ENCODE measurements at regions not wholly inside any gene's neighbourhood (a gene's known extent, or its start where the extent isn't known, plus 50 kb on each side); places are given as distances from the start of the nearest gene placed in this dataset.

GRCh38 chr5:57696825-57697570 is 214.4 kb upstream of the ACTBL2 start:
- no peaks in the 10 kb centered on the region for H3K27me3 ChIP-seq (replicated peaks in 1 of 7)
- 60 to 86% (median 73%) methylated on average over 4 of the region's 4 CpGs for whole genome bisulfite sequencing, 5 donors
- TF ChIP-seq, protein P1, sequence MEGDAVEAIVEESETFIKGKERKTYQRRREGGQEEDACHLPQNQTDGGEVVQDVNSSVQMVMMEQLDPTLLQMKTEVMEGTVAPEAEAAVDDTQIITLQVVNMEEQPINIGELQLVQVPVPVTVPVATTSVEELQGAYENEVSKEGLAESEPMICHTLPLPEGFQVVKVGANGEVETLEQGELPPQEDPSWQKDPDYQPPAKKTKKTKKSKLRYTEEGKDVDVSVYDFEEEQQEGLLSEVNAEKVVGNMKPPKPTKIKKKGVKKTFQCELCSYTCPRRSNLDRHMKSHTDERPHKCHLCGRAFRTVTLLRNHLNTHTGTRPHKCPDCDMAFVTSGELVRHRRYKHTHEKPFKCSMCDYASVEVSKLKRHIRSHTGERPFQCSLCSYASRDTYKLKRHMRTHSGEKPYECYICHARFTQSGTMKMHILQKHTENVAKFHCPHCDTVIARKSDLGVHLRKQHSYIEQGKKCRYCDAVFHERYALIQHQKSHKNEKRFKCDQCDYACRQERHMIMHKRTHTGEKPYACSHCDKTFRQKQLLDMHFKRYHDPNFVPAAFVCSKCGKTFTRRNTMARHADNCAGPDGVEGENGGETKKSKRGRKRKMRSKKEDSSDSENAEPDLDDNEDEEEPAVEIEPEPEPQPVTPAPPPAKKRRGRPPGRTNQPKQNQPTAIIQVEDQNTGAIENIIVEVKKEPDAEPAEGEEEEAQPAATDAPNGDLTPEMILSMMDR (IDR thresholded peaks at IDR 0.05 in 8 of 11, conservative IDR thresholded peaks at IDR 0.05 in 3 of 11): no peak
- TF ChIP-seq POLR2A (IDR thresholded peaks at IDR 0.05): no peak
- TF ChIP-seq POLR2AphosphoS5 (IDR thresholded peaks at IDR 0.05): no peak

GRCh38 chr5:57696389-57696769 is 213.8 kb upstream of the ACTBL2 start:
- Histone ChIP-seq H3K4me1 (no peaks in the 10 kb centered on the region), H3K4me3 (no peak overlapping the region), H3K27ac (no peak overlapping the region), H3K36me3 (no peaks in the 10 kb centered on the region), H3K27me3 (replicated peaks in 1 of 7) (no peaks in the 10 kb centered on the region), H3K9me3 (no peaks in the 10 kb centered on the region)
- no peak for DNase-seq
- intact Hi-C loops (cut with DNase I; ENCODE audit: low total_unique reads): no loop called here
- 67 to 88% (median 74%) methylated on average over 1 of the region's 1 CpG for WGBS, 5 donors
- TF ChIP-seq POLR2AphosphoS5 (IDR thresholded peaks at IDR 0.05) (no peak), POLR2A (IDR thresholded peaks at IDR 0.05) (no peak)
- TF ChIP-seq, protein P1 (IDR thresholded peaks at IDR 0.05 in 8 of 11, conservative IDR thresholded peaks at IDR 0.05 in 3 of 11): no peak

More at GRCh38 chr5:57696825-57697570, 214.4 kb upstream of the ACTBL2 start:
- H3K9me3 ChIP-seq: no peaks in the 10 kb centered on the region
- H3K4me1 ChIP-seq: no peaks in the 10 kb centered on the region
- intact Hi-C loops (cut with DNase I; ENCODE audit: low total_unique reads): no loop called here
- H3K27ac ChIP-seq: peak overlapping the region in 1 of 8 donors; percentile 2
- H3K4me3 ChIP-seq: no peak overlapping the region
- DNase-seq: no peak
- H3K36me3 ChIP-seq: no peaks in the 10 kb centered on the region

- Histone ChIP-seq H3K27me3 (replicated peaks in 1 of 7) (no peaks in the 10 kb centered on the region), H3K36me3 (no peaks in the 10 kb centered on the region), H3K9me3 (no peaks in the 10 kb centered on the region), H3K4me3 (no peak overlapping the region), H3K4me1 (no peaks in the 10 kb centered on the region), H3K27ac (no peak overlapping the region)
- intact Hi-C loops (cut with DNase I; ENCODE audit: low total_unique reads): no loop called here
- DNase-seq: no peak
- TF ChIP-seq, protein P1 (IDR thresholded peaks at IDR 0.05 in 8 of 11, conservative IDR thresholded peaks at IDR 0.05 in 3 of 11): no peak
- TF ChIP-seq POLR2AphosphoS5 (IDR thresholded peaks at IDR 0.05): no peak
- TF ChIP-seq POLR2A (IDR thresholded peaks at IDR 0.05): no peak
- WGBS, 5 donors: 78 to 90% (median 87%) methylated on average over 4 of the region's 4 CpGs
These were observed 213.2 kb upstream of the ACTBL2 start for GRCh38 chr5:57695706-57696388.

DNA sequence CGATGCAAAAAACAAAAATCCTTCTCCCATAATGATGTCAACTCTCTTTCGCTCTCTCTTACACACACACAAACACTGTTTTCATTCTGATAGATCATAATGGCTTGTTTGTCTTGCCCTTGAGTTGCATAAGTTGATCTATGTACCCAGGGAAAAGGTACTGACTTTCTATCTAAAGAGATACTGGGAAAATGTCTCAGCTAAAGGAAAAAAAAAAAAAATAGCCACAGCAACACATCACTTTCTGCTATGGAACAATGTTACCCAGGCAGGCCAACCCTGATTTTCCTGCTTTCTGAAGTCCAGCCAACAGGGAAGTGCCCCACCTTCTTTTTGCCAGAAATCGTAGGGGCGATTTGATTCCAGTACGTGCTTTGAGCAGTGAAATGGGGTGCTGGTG is 212.6 kb upstream of the ACTBL2 start:
- Histone ChIP-seq H3K36me3 (no peaks in the 10 kb centered on the region), H3K4me1 (no peaks in the 10 kb centered on the region), H3K4me3 (no peak overlapping the region), H3K27me3 (replicated peaks in 1 of 7) (no peaks in the 10 kb centered on the region), H3K27ac (no peak overlapping the region), H3K9me3 (no peaks in the 10 kb centered on the region)
- intact Hi-C loops (cut with DNase I; ENCODE audit: low total_unique reads): no loop called here
- DNase-seq: no peak
- 62 to 98% (median 92%) methylated on average over 5 of the region's 5 CpGs for WGBS, 5 donors
- TF ChIP-seq POLR2A (IDR thresholded peaks at IDR 0.05): no peak
- TF ChIP-seq POLR2AphosphoS5 (IDR thresholded peaks at IDR 0.05): no peak
- TF ChIP-seq, protein P1 (IDR thresholded peaks at IDR 0.05 in 8 of 11, conservative IDR thresholded peaks at IDR 0.05 in 3 of 11): no peak

Data from spleen (tissue), 11 donors.